ENCODE measurements at regions not wholly inside any gene's neighbourhood (a gene's known extent, or its start where the extent isn't known, plus 50 kb on each side); places are given as distances from the start of the nearest gene placed in this dataset.

GRCh38 chr7:379456-380138, 89.6 kb downstream of the FOXL3 start:
- Histone ChIP-seq H3K4me3 (ENCODE audit: low read depth, low read length) (no peak overlapping the region), H3K4me1 (peaks cover 23% of the 10 kb centered on the region), H3K27me3 (replicated peaks; ENCODE audit: control insufficient read depth, insufficient read depth, low read length) (no peaks in the 10 kb centered on the region), H3K36me3 (ENCODE audit: control insufficient read depth, insufficient read depth, low read length) (no peaks in the 10 kb centered on the region), H3K9me3 (peaks cover 11% of the 10 kb centered on the region)
- POLR2A ChIA-PET: no interaction called here
- no TSS peak for BruUV-seq (replicated peaks)
- no peaks in the 10 kb centered on the region for H3K36me3 Mint-ChIP-seq (ENCODE audit: insufficient read depth, unreplicated experiment)
- H3K9me3 Mint-ChIP-seq (ENCODE audit: unreplicated experiment): peaks cover 24% of the 10 kb centered on the region
- no peak for TF ChIP-seq CTCF (IDR thresholded peaks at IDR 0.05; ENCODE audit: insufficient read depth in 1 of 2, low read depth in 1 of 2, low read length in 1 of 2, severe bottlenecking in 1 of 2, unreplicated experiment in 1 of 2)
- H3K27ac Mint-ChIP-seq (ENCODE audit: unreplicated experiment): no peak overlapping the region
- CTCF ChIA-PET: interaction anchor here (1.7 kb wide), 1 partner anchor 38 kb away, joined by 4 read pairs; no protein-coding TSS in a partner anchor
- no peak overlapping the region for H3K4me3 Mint-ChIP-seq (ENCODE audit: unreplicated experiment)
- intact Hi-C loops (cut with micrococcal nuclease; ENCODE audit: unreplicated experiment): no loop called here
- peaks cover 4% of the 10 kb centered on the region for H3K4me1 Mint-ChIP-seq (ENCODE audit: low read depth, unreplicated experiment)
- no peaks in the 10 kb centered on the region for H3K27me3 Mint-ChIP-seq (ENCODE audit: insufficient read depth, unreplicated experiment)
- no peak for DNase-seq

- peaks cover 16% of the 10 kb centered on the region for H3K9me3 ChIP-seq
- ChIA-PET POLR2A (no interaction called here), CTCF (interaction anchor here (1.7 kb wide), 1 partner anchor 38 kb away, joined by 4 read pairs; no protein-coding TSS in a partner anchor)
- no peak overlapping the region for H3K4me3 ChIP-seq (ENCODE audit: low read depth, low read length)
- Mint-ChIP-seq H3K27me3 (ENCODE audit: insufficient read depth, unreplicated experiment) (no peaks in the 10 kb centered on the region), H3K36me3 (ENCODE audit: insufficient read depth, unreplicated experiment) (no peaks in the 10 kb centered on the region), H3K4me1 (ENCODE audit: low read depth, unreplicated experiment) (peaks cover 4% of the 10 kb centered on the region), H3K9me3 (ENCODE audit: unreplicated experiment) (peaks cover 26% of the 10 kb centered on the region), H3K27ac (ENCODE audit: unreplicated experiment) (no peak overlapping the region), H3K4me3 (ENCODE audit: unreplicated experiment) (no peak overlapping the region)
- no peak for TF ChIP-seq CTCF (IDR thresholded peaks at IDR 0.05; ENCODE audit: insufficient read depth in 1 of 2, low read depth in 1 of 2, low read length in 1 of 2, severe bottlenecking in 1 of 2, unreplicated experiment in 1 of 2)
- BruUV-seq (replicated peaks): no TSS peak
- no peak for DNase-seq
- intact Hi-C loops (cut with micrococcal nuclease; ENCODE audit: unreplicated experiment): no loop called here
- H3K4me1 ChIP-seq: peaks cover 18% of the 10 kb centered on the region
- no peaks in the 10 kb centered on the region for H3K27me3 ChIP-seq (replicated peaks; ENCODE audit: control insufficient read depth, insufficient read depth, low read length)
- H3K36me3 ChIP-seq (ENCODE audit: control insufficient read depth, insufficient read depth, low read length): no peaks in the 10 kb centered on the region
Measured at GRCh38 chr7:380139-380485, 90.1 kb downstream of the FOXL3 start.

- peaks cover 26% of the 10 kb centered on the region for H3K9me3 Mint-ChIP-seq (ENCODE audit: unreplicated experiment)
Measured at GRCh38 chr7:380711-381210, 90.8 kb downstream of the FOXL3 start.

More at GRCh38 chr7:380711-381210, 90.8 kb downstream of the FOXL3 start:
- no peak for DNase-seq
- Mint-ChIP-seq H3K36me3 (ENCODE audit: insufficient read depth, unreplicated experiment) (no peaks in the 10 kb centered on the region), H3K4me3 (ENCODE audit: unreplicated experiment) (no peak overlapping the region), H3K27ac (ENCODE audit: unreplicated experiment) (no peak overlapping the region), H3K4me1 (ENCODE audit: low read depth, unreplicated experiment) (peaks cover 4% of the 10 kb centered on the region), H3K27me3 (ENCODE audit: insufficient read depth, unreplicated experiment) (no peaks in the 10 kb centered on the region)
- no peak for TF ChIP-seq CTCF (IDR thresholded peaks at IDR 0.05; ENCODE audit: insufficient read depth in 1 of 2, low read depth in 1 of 2, low read length in 1 of 2, severe bottlenecking in 1 of 2, unreplicated experiment in 1 of 2)
- H3K4me1 ChIP-seq: peaks cover 14% of the 10 kb centered on the region; the same call in 1 of the 2 replicates
- H3K4me3 ChIP-seq (ENCODE audit: low read depth, low read length): no peak overlapping the region
- no TSS peak for BruUV-seq (replicated peaks)
- CTCF ChIA-PET: interaction anchor here (1.7 kb wide), 1 partner anchor 39 kb away, joined by 4 read pairs; no protein-coding TSS in a partner anchor
- H3K9me3 ChIP-seq: peaks cover 20% of the 10 kb centered on the region
- POLR2A ChIA-PET: no interaction called here
- intact Hi-C loops (cut with micrococcal nuclease; ENCODE audit: unreplicated experiment): no loop called here
- no peaks in the 10 kb centered on the region for H3K36me3 ChIP-seq (ENCODE audit: control insufficient read depth, insufficient read depth, low read length)
- H3K27me3 ChIP-seq (replicated peaks; ENCODE audit: control insufficient read depth, insufficient read depth, low read length): no peaks in the 10 kb centered on the region
